ENCODE measurements at regions not wholly inside any gene's neighbourhood (a gene's known extent, or its start where the extent isn't known, plus 50 kb on each side); places are given as distances from the start of the nearest gene placed in this dataset.
A peak's percentile ranks its signal among the peaks of the same experiment; 100 is the strongest.

DNA sequence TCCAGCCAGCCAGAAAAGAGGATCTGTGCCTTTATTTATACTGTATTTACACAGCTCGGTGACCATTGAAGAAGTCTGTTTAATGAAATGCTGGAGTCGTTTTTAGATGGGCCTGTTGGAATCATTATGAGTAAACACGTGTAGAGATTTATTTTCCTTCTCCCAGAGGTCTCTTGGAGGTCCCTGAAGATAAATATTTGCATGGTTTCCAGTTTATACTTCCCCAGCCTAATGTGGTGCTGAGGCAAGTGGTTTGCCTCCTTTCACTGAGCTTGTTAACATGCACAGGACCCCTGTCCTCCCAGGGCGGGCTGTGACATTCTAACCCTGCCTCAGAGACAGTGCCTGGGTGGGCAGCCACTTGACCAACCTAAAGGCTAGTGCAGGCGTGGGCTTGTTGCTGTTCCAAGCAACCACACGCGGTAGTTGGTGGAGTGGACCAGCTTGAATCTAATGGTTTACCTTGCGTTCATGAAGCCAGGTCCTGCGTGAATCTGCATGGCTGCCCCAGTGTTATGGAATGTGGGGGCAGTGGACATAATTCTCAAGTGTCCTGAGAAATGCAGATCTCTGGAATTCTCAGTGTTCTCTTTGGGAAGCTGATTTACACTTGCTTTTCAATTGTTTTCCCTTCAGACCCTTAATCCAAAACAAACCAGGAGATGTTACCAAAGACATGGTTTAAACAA is 130.2 kb upstream of the DLX2 start:
- DNase-seq, result no peak

DNA sequence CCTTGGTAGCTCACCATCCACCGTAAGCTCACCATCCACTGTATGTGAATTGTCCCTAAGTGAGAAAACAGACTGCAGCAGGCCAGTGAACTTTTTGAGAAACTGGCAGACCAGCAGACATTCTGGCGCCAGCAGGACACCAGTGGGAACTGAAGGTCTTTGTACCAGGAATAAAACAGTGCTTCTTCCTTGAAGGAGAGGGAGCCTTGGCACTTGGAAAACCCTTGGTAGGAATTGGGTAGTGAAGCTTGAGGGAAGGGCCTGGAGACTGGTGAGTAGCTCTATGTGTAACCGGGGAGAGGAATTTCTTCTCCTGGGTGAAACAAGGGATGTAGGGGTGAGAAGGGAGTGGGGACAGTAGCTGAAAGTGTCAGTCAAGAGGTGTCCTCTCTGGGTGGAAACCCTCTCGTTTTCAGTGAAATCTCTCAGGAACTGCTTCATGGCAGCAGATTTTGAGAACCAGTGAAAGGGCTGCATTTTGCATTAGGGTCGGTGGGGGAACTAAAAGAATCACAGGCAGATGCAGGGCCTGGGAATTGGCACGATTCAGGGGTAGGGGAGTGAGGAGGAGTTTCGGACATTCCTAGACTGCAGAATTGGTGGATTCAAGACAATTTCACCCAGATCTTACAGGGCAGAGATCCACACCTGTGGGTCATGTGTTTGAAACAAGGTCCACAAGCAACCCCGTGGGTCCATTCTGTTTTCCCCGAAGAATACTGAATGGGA is 131.5 kb upstream of the DLX2 start:
- DNase-seq, result no peak

DNA sequence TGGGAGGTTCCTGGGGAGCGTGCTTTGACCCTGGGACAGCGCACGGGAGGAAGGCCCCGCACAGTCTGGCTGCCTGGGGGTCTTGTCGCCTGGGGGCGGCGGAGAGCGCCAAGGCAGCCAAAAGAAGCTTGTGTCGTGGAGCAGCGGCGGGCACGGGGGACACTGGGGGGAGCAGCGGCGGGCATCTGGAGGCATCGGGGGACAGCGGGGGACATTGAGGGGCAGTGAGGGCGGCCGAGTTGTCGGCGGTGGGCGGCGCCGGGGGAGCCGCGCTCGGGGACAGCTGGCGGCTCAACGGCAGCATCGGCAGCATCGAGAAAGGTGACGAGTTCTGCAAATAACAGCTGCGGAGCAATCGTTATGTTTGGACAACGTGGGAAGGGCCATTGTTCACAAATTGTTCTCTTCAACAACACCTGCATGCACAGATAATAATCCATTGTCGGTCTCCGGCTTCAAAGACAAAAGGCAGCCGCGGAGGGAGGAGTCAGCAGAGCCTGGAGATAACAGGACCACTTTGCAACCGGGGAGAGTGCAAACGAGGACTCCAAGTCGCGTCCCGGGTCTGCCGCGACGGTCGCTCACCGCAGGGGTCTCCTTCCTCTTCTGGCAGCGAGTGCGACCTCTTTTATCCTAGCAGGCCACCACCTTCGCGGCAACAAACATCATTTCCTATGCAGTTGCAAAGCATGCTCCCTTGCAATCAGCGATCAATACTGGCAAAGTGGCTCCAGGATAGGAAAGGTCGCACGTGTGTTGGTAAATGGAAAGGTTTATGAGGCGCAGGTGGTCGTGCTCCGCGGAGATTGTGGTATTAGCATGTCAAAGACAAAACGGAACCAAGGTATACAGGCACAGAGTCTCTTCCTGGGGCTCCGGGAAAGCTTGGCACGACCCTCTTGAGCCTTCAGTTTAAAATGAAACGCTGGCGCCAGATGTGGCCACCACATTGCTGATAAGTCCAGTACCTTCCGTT is 132.3 kb upstream of the DLX2 start:
- DNase-seq, result no peak

DNA sequence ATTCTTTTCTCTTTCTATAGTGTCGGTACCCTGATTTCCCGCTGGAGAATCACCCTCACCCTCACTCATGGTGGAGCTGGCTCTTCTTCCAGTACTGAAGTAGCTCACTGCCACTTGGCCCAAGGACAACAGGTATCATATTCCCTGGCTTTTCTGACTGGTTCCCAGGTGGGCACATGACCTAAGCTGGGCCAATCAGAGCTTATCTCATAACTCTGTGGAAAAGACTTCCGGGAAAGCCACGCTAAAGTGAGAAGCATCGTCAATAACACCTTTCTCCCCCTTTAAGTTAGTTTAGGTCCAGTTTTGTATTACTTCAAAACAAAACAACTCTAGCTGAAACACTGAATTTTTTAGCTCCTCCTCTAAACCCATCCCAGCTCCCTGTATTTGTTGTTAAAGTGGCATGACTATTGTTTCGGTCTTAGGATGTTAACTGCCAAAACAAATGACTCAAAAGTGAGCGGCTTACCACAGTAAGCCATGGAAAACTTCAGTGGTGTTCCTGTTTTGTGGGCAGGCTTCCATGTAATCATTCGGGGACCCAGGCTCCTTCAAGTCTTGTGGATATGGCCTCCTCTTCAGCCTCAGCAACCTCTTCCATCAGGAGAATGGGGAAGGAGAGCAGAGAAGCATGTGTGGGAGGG is 137.4 kb upstream of the DLX2 start:
- DNase-seq, result no peak

DNA sequence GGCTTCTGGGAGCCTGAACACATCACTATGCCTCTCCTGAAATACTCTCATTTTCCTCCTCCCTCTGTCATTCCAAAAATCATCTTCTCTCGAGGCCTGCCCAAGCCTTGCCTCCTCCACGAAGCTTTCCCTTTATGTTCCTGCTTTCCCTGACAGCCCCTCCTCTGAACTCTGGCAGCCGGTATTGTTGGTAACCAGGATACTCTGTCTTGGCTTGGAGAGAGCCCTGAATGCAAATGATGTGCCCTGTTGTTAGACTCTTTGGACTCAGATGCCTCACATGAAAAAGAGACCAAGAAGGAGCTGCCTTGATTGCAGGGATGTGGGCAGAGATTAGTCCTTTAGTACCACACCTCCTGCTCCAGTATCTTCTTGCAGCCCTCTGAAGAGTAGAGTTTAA is 138.5 kb upstream of the DLX2 start:
- DNase-seq, result no peak

DNA sequence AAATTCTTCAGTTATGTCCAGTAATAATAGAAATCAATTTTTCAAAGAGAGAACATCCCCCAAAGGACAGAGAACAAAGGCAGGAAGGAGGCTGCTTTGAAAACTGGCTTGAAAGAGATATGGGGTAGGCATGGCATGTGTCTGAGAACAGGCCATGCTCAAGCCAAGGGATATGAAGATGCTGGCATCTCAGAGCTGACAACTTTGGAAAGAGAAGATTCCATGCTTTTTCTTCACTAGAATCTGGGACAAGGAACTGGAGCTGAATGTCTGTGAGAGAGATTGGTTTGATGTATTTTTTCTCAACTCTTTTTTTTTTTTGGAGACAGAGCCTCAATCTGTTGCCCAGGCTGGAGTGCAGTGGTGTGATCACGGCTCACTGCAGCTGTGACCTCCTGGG is 139.8 kb upstream of the DLX2 start:
- no peak for DNase-seq

DNA sequence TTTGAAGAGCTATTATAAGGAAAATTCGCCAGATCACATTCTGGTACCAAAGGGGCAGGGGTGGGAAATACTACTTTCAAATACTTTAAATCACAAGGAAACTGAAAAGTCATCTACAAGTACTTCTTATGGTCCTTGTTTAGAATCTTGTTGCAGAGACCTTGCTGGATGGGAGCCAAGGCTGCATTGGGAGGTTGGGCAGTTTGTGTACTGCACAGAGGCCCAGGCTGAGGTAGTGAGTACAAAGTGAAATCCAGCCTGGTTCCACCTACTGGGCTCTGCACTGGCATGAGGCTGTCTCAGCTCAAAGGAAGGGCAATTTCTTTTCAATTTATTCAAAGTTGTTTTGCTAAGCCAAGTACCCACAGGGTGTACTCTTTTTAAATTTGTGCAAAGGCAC is 140.3 kb upstream of the DLX2 start:
- DNase-seq, result no peak

DNA sequence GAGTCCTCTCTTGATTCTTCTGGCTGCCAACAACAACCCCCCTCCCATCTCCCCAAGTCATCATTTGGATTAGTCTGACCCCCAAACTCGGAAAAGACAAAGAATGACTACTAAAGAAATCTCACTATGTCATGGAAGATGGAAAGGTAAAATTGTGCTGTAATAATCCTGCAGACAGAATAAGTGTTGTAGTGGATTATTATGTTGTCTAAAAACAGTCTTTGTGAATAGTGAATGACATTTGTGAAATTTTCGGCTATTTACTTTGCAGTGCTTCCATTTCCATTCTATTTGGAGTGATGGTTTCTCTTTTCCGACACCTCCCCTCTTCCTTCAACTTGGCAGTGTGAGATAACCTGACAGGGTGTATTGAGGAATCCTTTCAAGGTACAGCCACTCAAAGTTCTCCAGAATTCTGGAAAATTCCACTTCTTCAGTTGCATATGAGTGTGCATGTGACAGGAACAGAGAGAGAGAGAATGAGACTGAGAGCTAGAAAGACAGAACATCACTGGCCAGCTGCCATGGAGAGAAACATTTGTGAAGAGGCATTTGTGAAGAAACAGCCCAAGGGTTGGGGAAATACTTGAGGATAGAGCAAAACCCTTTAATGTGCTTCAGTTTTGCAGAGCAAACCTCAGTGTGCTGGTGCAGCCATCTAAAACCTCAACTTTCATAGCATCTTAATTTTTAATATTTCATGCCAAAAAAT is 141.9 kb upstream of the DLX2 start:
- no peak for DNase-seq

DNA sequence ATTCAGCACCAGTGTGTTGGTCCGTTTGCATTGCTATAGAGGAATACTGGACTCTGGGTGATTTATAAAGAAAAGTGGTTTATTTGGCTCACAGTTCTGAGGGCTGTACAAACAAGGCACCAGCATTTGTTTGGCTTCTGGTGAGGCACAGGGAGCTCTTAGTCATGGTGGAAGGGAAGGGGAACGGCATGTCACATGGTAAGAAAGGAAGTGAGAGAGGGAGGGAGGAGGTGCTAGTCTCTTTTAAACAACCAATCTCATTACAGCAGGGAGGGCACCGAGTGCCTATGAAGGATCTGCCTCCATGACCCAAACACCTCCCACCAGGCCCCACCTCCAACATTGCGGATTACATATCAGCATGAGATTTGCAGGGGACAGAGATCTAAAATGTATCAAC is 143.9 kb upstream of the DLX2 start:
- peak; percentile 21 for DNase-seq

DNA sequence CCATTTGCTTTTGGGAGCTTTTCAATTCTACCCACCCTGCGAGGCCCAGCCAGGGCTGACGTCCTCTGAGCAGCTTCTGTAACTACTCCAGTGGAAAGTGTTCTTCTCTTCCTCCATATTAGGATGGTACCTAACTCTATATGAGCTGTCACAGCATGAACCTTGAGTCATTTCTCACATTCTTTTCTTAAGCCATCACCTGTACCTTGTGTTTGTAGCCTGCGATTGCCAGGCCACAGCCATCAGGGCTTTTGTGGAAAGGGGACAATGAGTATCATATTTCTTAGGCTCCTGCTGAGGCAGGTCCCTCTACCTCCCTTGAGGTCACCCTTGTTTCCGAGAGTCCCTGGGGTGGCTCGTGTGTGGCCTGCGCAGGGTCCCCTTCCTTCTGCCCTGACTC is 144.5 kb upstream of the DLX2 start:
- no peak for DNase-seq

DNA sequence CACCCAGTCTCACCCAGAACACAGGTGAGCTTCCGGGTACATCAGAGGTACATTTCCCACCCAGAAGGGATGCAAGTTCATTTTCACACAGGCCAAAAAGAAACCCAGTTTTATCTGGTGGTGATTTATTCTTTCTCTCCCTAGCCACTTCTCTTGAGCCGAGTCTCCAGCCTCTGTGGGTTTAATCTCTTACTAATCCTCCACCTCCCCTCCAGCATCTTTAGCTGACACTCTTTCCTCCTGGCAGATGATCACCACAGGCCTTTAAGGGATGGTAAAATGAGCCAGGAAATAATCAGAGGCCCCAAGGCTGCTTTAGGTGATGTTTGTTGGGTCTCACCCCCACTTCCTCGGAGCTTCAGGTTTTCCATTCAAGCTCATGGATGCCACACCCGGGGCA is 145.7 kb upstream of the DLX2 start:
- DNase-seq, result no peak

DNA sequence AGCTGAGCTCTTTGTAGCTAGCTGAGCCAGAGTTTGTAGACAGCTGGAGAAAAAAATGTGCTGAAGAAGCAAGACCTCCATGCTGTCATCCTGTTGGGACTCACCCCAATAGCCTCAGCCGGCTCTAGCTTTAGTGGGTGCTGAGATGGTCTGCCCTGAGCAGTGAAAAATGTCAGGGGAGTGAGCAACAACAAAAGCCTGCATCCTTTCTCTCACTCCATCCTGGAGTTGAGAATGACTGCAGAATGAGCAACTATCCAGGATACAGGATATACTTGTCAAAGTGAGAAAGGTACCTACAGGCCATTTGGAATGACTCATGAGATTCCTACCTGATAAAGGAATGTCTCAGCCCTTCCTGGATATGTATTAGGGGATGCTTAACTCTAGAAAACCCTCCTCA is 146.1 kb upstream of the DLX2 start:
- DNase-seq, result no peak

DNA sequence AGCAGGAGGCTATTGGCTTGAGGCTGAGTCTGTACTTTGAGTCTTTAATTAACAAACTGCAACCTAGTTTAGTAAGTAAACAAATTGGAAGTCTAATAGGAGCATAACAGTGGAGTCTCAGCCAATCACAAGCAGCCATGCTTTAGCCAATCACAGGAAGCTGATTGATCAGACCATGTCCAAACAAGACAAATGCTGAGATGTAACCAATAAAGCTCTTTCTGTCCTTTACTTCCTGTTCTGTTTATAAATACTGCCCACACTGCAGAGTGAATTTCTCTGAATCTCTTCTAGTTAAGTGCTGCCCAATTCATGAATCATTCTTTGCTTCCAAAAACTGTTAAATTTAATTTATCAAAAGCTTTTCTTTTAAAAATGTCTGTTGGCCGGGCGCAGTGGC is 146.6 kb upstream of the DLX2 start:
- DNase-seq, result no peak

DNA sequence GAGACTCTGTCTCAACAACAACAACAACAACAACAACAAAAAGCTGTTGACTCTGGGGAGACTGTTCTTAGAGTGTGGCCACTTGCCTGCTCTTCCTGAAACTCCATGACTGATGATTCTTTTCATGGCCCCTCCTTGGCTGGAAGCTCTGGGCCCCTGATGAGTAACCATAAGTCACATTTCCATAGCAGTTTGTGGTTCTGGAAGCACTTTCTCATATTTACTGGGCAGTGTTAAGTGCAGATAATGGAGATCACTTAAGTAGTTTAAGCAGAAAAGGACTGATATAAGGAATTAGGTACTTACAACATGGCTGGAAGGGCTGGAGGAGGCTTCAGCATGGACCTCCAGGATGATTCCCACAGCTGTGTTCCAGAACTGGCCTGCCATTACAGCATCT is 147.3 kb upstream of the DLX2 start:
- peak; percentile 47 for DNase-seq

DNA sequence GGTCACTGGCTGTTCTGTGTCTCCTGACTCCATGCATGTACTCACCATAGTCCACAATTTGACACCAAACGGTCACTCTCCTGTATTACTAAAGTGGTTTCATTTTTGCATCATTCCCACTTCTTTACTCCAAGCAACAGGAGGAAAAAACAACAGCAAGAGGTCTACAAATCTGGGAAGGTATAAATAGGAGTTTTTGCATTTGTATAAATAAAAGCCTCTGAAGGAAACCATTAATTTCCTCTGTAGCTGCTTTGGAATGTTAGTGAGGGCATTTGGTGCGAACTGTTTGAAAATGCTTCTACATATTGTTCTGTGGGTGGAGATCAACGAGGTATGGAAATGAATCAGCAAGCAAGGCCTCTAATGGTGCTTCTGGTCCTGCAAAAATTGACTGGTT is 148.5 kb upstream of the DLX2 start:
- no peak for DNase-seq

DNA sequence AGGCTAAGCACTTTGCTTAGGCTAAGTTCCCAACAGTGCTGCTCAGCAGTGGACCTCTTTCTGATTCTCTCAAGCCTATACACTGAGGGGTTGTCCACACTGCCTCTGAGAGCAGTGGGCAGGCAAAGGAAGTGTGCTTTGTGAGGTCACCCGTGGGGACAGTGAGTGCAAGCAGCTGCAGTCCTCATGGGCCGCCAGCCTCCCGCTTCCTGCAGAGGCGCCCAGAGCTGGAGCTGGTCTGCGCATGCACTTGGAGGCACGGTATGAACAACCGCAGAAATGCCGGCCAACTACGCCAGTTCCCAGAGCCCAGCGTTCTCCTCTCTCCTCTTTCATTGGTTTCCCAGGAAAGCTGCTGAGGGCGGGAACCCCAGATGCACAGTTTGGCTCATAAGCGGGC is 149.5 kb upstream of the DLX2 start:
- no peak for DNase-seq

DNA sequence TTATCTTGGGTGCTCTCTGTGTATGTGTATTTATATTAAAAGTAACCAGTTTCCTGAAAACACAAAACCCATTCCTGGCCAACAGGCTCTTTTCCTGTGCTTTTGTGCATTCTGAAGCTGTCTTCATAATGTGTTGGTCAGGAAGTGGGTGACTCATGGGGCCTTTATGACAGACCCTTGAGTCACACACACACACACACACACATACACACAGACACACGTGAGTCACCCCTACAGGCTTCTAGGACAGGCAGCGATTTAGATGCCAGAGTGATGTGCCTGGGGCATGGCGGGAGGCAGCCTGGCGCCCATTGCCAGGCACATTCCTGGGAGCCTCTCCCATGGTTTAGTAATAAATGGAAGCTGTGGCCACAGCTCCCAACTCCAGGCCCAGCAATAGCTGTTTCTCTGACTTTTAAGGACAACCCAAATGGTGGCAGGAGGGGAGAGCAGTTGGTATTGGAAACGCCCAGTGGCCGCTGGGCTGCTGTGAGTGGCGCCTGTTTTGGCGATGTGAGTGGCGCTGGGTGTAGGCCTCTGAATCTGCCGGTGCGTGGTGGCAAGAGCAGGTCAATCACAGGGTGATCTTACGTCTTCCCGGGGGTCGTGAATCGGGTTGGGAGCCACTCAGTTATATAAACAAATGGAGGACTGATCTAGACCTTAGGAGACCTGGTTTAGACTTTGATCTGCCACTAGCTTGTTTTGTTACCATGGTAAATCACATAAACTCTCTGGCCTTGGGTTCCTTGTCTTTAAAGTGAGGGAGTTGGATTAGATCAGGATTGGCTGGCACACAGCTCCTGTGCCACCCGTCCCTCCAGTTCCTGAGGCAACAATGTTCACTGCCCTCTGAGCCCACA is 150.7 kb upstream of the DLX2 start:
- DNase-seq, result peak; percentile 95

DNA sequence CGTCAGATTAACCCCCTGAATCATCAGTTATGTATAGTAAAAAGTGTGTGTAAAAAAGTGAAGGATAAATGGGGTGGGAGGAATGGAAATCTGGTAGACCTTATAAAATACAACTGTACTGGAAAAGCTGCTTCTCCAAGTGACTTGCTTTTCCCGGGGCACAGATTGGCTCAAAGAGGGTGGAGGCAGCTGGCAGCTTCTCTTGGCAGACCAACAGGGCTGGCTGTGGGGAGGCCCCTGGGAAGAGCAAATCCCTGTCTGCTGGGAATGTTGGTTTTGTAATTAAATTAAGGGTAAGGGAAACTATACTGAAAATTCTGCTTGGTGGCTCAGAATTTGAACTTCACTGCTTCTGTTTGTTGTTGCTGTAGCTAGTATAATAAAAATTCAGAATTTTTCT is 154.2 kb upstream of the DLX2 start:
- DNase-seq, result no peak

DNA sequence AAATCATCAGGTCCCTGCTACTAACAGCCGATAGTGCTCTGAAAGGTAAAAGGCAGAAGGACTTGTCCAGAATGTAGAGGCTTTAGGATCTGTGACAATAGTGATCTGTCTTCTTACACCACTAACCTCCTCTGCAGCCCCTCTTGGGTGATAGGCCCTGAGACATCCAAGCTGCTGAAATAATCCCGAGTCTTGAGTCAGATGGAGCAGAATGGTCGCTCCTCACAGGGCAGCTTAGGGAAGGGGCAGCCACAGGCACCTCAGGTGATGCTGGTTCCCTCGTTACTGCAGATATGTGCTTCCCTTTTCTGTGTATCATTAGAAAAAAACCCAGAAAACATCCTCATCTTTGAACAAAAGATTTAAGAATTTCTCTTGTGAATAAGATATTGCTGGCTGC is 157.1 kb upstream of the DLX2 start:
- DNase-seq, result no peak

DNA sequence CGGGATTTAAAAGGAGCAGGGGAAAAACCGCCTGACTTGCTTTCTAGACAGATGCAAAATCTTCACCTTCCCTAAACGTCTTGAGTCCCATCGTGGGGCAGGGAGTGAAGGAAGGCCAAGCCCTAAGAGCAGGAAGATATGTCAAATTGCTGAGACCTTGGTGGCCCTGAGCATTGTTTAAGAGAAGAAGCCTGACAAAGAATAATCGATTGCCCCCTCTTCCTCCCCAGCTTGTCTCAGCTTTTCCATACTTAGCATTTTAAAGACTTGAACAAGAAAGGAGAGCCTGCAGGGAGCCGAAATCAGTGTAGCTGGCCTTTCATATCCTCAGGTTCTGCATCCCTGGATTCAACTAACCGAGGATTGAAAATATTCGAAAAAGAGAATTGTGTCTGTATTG is 157.6 kb upstream of the DLX2 start:
- DNase-seq, result no peak

DNA sequence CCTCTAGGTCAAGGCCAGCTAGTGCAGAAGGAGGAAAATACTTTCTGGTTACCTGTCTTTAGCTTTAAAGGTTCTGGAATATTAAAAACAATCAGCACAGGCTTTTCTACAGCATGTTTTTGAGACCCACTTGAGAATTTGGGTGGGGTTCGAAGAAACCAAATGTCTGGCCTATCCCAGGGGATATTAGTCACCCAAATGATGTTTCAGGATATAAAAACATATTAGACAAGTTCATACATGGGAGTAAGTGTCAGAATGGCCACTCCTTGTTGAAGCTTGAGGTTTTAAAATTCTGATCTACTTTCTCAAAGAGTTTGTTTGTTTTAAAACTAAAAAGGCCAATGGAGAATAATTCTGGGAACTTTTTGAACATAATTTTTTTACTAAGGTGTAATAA is 158.6 kb upstream of the DLX2 start:
- DNase-seq, result no peak

DNA sequence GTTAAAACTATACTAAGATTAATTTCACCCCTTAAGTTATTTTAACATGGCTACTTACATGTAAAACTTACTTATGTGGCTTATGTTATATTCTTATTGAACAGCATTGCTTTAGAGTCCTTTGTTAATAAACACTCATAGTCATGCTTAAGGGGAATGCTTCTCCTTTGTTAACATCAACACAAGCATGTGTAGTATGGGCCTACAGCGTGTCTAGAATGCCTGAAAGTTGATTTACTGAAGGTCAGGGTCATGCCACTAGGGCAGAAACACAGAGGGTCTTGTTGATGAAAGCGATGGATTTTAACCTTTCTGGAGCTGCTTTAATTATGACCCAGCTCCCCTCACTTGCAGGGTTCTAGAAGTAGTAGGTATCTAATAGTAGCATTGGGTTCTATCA is 159.8 kb upstream of the DLX2 start:
- DNase-seq, result no peak
